Skeletal muscle satellite cell (primary cell): ENCODE measurements at regions not wholly inside any gene's neighbourhood (a gene's known extent, or its start where the extent isn't known, plus 50 kb on each side); places are given as distances from the start of the nearest gene placed in this dataset.
"Not testable (repeated sequence)": the region's sequence is repeated elsewhere in the genome, so short reads cannot be mapped to it uniquely, and the experiment has no call there.

Experiments used
- H3K27me3 ChIP-seq: 2 replicates; pipeline ENCODE4 v1.7.0; 2013; ENCODE audit warnings: low read length; ENCODE audit not compliant: control insufficient read depth, insufficient read depth
- H3K36me3 ChIP-seq: 2 replicates; pipeline ENCODE4 v1.7.0; 2013; ENCODE audit warnings: mild to moderate bottlenecking, control low read depth, low read length; ENCODE audit not compliant: insufficient read depth
- H3K4me1 ChIP-seq: 2 replicates; pipeline ENCODE4 v1.7.0; 2013; ENCODE audit warnings: low read length; ENCODE audit not compliant: control insufficient read depth, insufficient read depth
- H3K4me2 ChIP-seq: 2 replicates; pipeline ENCODE4 v1.7.0; 2013; ENCODE audit warnings: mild to moderate bottlenecking, low read length
- H3K4me3 ChIP-seq: 2 replicates; pipeline ENCODE4 v1.7.0; 2013; ENCODE audit warnings: low read length
- H3K9ac ChIP-seq: 2 replicates; pipeline ENCODE4 v1.7.0; 2013; ENCODE audit warnings: mild to moderate bottlenecking, low read depth, low read length, moderate library complexity
- H3K9me3 ChIP-seq: replicated peaks from 2 replicates; pipeline ENCODE4 v1.7.0; 2013; ENCODE audit warnings: mild to moderate bottlenecking, control low read depth, low read length

- Histone ChIP-seq H3K9ac (no peak overlapping the region), H3K27me3 (no peaks in the 10 kb centered on the region), H3K4me3 (no peak overlapping the region), H3K4me1 (no peaks in the 10 kb centered on the region), H3K9me3 (no peaks in the 10 kb centered on the region), H3K4me2 (no peak overlapping the region), H3K36me3 (no peaks in the 10 kb centered on the region)
Measured at GRCh38 chr4:171340258-171340657, 472.9 kb upstream of the GALNTL6 start.

- Histone ChIP-seq H3K27me3 (no peaks in the 10 kb centered on the region), H3K4me2 (no peak overlapping the region), H3K4me3 (no peak overlapping the region), H3K9me3 (peaks cover 8% of the 10 kb centered on the region), H3K9ac (no peak overlapping the region), H3K36me3 (no peaks in the 10 kb centered on the region), H3K4me1 (no peaks in the 10 kb centered on the region)
Measured at GRCh38 chr4:171334549-171334948, 478.7 kb upstream of the GALNTL6 start.

DNA sequence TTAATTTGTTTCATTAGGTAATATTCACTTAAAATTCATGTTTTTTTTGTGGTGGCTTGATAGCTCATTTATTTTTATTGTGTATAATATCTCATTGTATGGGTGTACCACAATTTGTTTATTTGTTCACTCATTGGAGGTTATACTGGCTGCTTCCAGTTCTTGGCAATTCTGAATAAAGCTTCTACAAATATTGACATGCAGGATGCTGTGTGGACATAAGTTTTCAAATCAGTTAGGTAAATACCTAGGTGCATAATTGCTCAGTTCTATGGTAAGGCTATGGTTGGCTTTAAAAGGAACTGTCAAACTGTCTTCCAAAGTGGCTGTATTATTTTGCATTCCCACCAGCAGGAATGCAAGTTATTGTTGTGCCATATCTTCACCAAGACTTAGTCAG, 504.5 kb upstream of the GALNTL6 start:
- no peak overlapping the region for H3K4me2 ChIP-seq

DNA sequence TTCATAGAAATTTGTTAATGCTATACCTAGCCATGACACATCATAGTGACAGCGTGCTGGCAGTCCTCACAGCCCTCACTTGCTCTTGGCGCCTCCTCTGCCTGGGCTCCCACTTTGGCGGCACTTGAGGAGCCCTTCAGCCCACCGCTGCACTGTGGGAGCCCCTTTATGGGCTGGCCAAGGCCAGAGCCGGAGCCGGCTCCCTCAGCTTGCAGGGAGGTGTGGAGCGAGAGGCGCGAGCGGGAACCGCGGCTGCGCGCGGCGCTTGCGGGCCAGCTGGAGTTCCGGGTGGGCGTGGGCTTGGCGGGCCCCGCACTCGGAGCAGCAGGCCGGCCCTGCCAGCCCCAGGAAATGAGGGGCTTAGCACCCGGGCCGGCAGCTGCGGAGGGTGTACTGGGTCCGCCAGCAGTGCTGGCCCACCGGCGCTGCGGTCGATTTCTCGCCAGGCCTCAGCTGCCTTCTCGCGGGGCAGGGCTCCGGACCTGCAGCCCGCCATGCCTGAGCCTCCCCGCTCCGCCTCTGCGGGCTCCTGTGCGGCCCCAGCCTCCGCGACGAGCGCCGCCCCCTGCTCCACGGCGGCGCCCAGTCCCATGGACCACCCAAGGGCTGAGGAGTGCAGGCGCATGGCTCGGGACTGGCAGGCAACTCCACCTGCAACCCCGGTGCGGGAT, 515.0 kb upstream of the GALNTL6 start:
- H3K4me2 ChIP-seq, H3K36me3 ChIP-seq, H3K9ac ChIP-seq, H3K27me3 ChIP-seq, H3K9me3 ChIP-seq, H3K4me3 ChIP-seq, H3K4me1 ChIP-seq: not testable (repeated sequence)

More for the DNA sequence above, 504.5 kb upstream of the GALNTL6 start:
- Histone ChIP-seq H3K36me3 (no peaks in the 10 kb centered on the region), H3K9me3 (no peaks in the 10 kb centered on the region), H3K4me3 (no peak overlapping the region), H3K9ac (no peak overlapping the region), H3K4me1 (no peaks in the 10 kb centered on the region), H3K27me3 (no peaks in the 10 kb centered on the region)

- no peaks in the 10 kb centered on the region for H3K9me3 ChIP-seq
Measured at GRCh38 chr4:171288816-171289432, 524.3 kb upstream of the GALNTL6 start.

GRCh38 chr4:171281359-171281758, 531.8 kb upstream of the GALNTL6 start:
- H3K27me3 ChIP-seq, result no peaks in the 10 kb centered on the region
- no peaks in the 10 kb centered on the region for H3K4me1 ChIP-seq
- H3K4me3 ChIP-seq, result no peak overlapping the region
- H3K36me3 ChIP-seq, result no peaks in the 10 kb centered on the region
- no peak overlapping the region for H3K4me2 ChIP-seq
- H3K9ac ChIP-seq, result no peak overlapping the region
- no peaks in the 10 kb centered on the region for H3K9me3 ChIP-seq

More at GRCh38 chr4:171288816-171289432, 524.3 kb upstream of the GALNTL6 start:
- Histone ChIP-seq H3K4me1 (no peaks in the 10 kb centered on the region), H3K4me3 (no peak overlapping the region), H3K4me2 (no peak overlapping the region), H3K36me3 (no peaks in the 10 kb centered on the region), H3K9ac (no peak overlapping the region), H3K27me3 (no peaks in the 10 kb centered on the region)

DNA sequence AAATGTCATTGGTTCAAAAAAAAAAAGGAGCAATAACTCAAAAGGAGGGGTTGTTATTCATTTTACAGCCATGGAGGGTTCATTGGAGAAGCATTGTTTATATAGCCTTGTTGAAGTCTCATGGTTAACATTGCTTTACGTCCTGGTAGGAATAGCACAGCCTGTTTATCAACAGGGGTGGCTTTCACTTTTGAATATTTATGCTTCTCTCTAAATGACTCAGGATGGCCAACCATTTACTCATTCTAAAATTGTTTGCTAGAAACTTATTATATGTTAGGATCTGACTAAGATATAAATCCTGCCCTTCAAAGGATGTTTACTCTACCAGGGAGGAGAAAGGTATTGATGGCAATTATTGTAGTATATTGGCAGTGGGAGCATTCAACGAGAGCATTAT, 534.1 kb upstream of the GALNTL6 start:
- H3K9me3 ChIP-seq, result no peaks in the 10 kb centered on the region
- no peaks in the 10 kb centered on the region for H3K27me3 ChIP-seq
- H3K4me3 ChIP-seq, result no peak overlapping the region
- H3K4me2 ChIP-seq, result no peak overlapping the region
- no peaks in the 10 kb centered on the region for H3K36me3 ChIP-seq
- H3K9ac ChIP-seq, result no peak overlapping the region
- no peaks in the 10 kb centered on the region for H3K4me1 ChIP-seq

DNA sequence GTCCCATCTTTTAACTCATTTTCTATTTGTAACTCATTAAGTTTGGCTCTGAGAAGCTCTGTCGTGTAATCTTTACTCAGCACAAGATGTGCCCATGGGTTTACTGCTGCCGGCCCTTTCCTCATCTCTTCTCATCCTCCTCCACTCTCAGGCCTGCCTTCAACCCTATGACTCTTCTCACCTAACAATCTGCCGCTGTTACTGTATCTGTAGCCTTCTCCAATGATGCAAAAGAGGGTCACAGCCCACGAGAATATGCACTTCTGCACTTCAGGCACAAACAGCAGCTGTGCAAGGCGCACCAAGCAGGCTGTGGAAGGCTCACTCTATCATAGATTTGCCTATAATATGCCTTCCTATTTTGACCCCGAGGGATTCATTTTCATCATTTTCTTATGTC, 546.5 kb upstream of the GALNTL6 start:
- Histone ChIP-seq H3K4me3 (no peak overlapping the region), H3K9me3 (no peaks in the 10 kb centered on the region), H3K36me3 (no peaks in the 10 kb centered on the region), H3K27me3 (no peaks in the 10 kb centered on the region), H3K9ac (no peak overlapping the region), H3K4me2 (no peak overlapping the region), H3K4me1 (no peaks in the 10 kb centered on the region)

DNA sequence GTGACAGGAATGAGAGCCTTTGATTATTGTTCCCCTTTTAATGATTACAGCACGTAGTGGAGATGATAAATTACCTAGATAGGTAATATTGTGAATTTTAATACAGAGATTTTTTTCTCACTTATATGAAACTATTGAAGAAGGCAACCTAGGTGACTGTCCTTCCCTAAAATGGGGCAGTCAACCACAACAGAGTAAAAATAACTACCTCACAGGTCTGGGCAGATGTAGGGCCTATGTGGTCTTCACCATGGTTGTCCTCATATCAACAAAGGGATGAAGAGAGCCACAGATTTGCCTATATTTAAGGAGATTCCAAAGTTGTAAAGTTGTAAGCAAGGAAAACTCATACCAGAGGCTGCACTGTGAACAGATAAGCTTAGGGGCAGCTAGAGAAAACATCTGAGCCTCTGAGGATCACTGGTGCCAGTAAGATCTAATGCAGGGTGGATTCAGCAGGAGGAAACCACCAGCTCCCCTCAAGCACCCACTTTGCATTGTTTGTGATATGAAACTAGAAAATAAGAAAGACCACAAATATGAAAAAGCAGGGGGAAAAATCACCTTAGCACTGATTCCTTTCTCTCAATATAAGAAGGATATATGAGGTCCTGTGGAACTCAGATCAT, 547.9 kb upstream of the GALNTL6 start:
- H3K4me3 ChIP-seq, result no peak overlapping the region
- H3K36me3 ChIP-seq, result no peaks in the 10 kb centered on the region
- no peak overlapping the region for H3K9ac ChIP-seq
- H3K27me3 ChIP-seq, result no peaks in the 10 kb centered on the region
- no peaks in the 10 kb centered on the region for H3K4me1 ChIP-seq
- no peak overlapping the region for H3K4me2 ChIP-seq
- H3K9me3 ChIP-seq, result no peaks in the 10 kb centered on the region

- H3K27me3 ChIP-seq, result no peaks in the 10 kb centered on the region
- no peaks in the 10 kb centered on the region for H3K4me1 ChIP-seq
- H3K36me3 ChIP-seq, result no peaks in the 10 kb centered on the region
- no peak overlapping the region for H3K4me3 ChIP-seq
- peaks cover 3% of the 10 kb centered on the region for H3K9me3 ChIP-seq
- no peak overlapping the region for H3K9ac ChIP-seq
- H3K4me2 ChIP-seq, result no peak overlapping the region
Measured at GRCh38 chr4:171256223-171256622, 557.0 kb upstream of the GALNTL6 start.

GRCh38 chr4:171246948-171247347, 566.3 kb upstream of the GALNTL6 start:
- H3K9me3 ChIP-seq, result peaks cover 3% of the 10 kb centered on the region
- no peaks in the 10 kb centered on the region for H3K36me3 ChIP-seq
- H3K4me2 ChIP-seq, result no peak overlapping the region
- no peaks in the 10 kb centered on the region for H3K4me1 ChIP-seq
- H3K9ac ChIP-seq, result no peak overlapping the region
- no peaks in the 10 kb centered on the region for H3K27me3 ChIP-seq
- H3K4me3 ChIP-seq, result no peak overlapping the region

GRCh38 chr4:171242831-171243230, 570.4 kb upstream of the GALNTL6 start:
- Histone ChIP-seq H3K27me3 (no peaks in the 10 kb centered on the region), H3K9ac (no peak overlapping the region), H3K9me3 (peaks cover 3% of the 10 kb centered on the region), H3K4me3 (no peak overlapping the region), H3K4me2 (no peak overlapping the region), H3K4me1 (no peaks in the 10 kb centered on the region), H3K36me3 (no peaks in the 10 kb centered on the region)
